GM21737 (cell line): ENCODE measurements at regions not wholly inside any gene's neighbourhood (a gene's known extent, or its start where the extent isn't known, plus 50 kb on each side); places are given as distances from the start of the nearest gene placed in this dataset.
"Not testable (repeated sequence)": the region's sequence is repeated elsewhere in the genome, so short reads cannot be mapped to it uniquely, and the experiment has no call there.

Experiments used
- ATAC-seq: cut with Tn5 transposase; IDR thresholded peaks from one replicate; pipeline ENCODE4 v1.9.1; 2021; ENCODE audit warnings: mild to moderate bottlenecking, moderate library complexity; ENCODE audit not compliant: unreplicated experiment

GRCh38 chr19:28609091-28609755 is 603.7 kb downstream of the UQCRFS1 start:
- ATAC-seq = no peak

- ATAC-seq = no peak
Observed at GRCh38 chr19:28608292-28608691, 604.7 kb downstream of the UQCRFS1 start.

- ATAC-seq = no peak
Observed at GRCh38 chr19:28607066-28607583, 605.8 kb downstream of the UQCRFS1 start.

GRCh38 chr19:28606269-28607032 is 606.5 kb downstream of the UQCRFS1 start:
- ATAC-seq = no peak

- no peak for ATAC-seq
Observed at GRCh38 chr19:28605501-28606268, 607.3 kb downstream of the UQCRFS1 start.

- no peak for ATAC-seq
Observed at GRCh38 chr19:28603453-28603852, 609.5 kb downstream of the UQCRFS1 start.

- no peak for ATAC-seq
Observed at GRCh38 chr19:28602675-28603298, 610.2 kb downstream of the UQCRFS1 start.

GRCh38 chr19:28601723-28602440 is 611.1 kb downstream of the UQCRFS1 start:
- no peak for ATAC-seq

- ATAC-seq = no peak
Observed at GRCh38 chr19:28598861-28599260, 614.1 kb downstream of the UQCRFS1 start.

- ATAC-seq = no peak
Observed at GRCh38 chr19:28596561-28597071, 616.3 kb downstream of the UQCRFS1 start.

- ATAC-seq = no peak
Observed at GRCh38 chr19:28595722-28596480, 617.0 kb downstream of the UQCRFS1 start.

GRCh38 chr19:28594737-28595136 is 618.2 kb downstream of the UQCRFS1 start:
- ATAC-seq = no peak

- not testable (repeated sequence) for ATAC-seq
Observed at GRCh38 chr19:28589991-28590411, 623.0 kb downstream of the UQCRFS1 start.

GRCh38 chr19:28586474-28586873 is 626.5 kb downstream of the UQCRFS1 start:
- no peak for ATAC-seq

- ATAC-seq = no peak
Observed at GRCh38 chr19:28585796-28586195, 627.2 kb downstream of the UQCRFS1 start.

- ATAC-seq = no peak
Observed at GRCh38 chr19:28583713-28584112, 629.2 kb downstream of the UQCRFS1 start.

- no peak for ATAC-seq
Observed at GRCh38 chr19:28583242-28583641, 629.7 kb downstream of the UQCRFS1 start.

GRCh38 chr19:28582796-28583195 is 630.2 kb downstream of the UQCRFS1 start:
- ATAC-seq = no peak

GRCh38 chr19:28582344-28582743 is 630.6 kb downstream of the UQCRFS1 start:
- ATAC-seq = no peak

- ATAC-seq = no peak
Observed at GRCh38 chr19:28581468-28581770, 631.5 kb downstream of the UQCRFS1 start.
